ENCODE measurements at regions not wholly inside any gene's neighbourhood (a gene's known extent, or its start where the extent isn't known, plus 50 kb on each side); places are given as distances from the start of the nearest gene placed in this dataset.
A peak's percentile ranks its signal among the peaks of the same experiment; 100 is the strongest.

DNA sequence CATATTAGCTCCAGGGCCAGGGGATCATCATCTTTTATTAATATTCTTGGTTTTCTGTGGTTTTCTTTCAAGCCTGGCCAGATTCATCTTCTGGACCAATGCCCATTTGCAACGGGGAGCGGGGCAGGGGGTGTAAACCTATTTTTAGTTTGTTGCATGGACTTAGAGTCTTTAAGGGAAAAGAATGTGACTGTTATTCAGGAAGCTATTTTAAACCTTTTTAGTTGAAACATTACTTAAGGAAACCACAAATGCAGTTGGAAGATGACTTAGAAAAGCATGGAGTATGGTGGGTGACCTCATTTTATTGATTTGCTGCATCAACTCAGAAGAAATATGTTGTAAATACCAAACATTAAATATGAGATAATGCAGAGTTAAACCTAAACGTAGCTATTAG lies 368.4 kb upstream of the E2F7 start:
- peak; percentile 58 for DNase-seq (ENCODE audit: low read depth, low spot score)
- TF ChIP-seq, protein P1, sequence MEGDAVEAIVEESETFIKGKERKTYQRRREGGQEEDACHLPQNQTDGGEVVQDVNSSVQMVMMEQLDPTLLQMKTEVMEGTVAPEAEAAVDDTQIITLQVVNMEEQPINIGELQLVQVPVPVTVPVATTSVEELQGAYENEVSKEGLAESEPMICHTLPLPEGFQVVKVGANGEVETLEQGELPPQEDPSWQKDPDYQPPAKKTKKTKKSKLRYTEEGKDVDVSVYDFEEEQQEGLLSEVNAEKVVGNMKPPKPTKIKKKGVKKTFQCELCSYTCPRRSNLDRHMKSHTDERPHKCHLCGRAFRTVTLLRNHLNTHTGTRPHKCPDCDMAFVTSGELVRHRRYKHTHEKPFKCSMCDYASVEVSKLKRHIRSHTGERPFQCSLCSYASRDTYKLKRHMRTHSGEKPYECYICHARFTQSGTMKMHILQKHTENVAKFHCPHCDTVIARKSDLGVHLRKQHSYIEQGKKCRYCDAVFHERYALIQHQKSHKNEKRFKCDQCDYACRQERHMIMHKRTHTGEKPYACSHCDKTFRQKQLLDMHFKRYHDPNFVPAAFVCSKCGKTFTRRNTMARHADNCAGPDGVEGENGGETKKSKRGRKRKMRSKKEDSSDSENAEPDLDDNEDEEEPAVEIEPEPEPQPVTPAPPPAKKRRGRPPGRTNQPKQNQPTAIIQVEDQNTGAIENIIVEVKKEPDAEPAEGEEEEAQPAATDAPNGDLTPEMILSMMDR (IDR thresholded peaks at IDR 0.05; ENCODE audit: low read depth, low read length), result no peak
- in situ Hi-C loops (cut with HindIII; ENCODE audit: low sequenced_read_pairs), result no loop called here
- no peak overlapping the region for H3K4me3 ChIP-seq (ENCODE audit: low read depth, low read length)

DNA sequence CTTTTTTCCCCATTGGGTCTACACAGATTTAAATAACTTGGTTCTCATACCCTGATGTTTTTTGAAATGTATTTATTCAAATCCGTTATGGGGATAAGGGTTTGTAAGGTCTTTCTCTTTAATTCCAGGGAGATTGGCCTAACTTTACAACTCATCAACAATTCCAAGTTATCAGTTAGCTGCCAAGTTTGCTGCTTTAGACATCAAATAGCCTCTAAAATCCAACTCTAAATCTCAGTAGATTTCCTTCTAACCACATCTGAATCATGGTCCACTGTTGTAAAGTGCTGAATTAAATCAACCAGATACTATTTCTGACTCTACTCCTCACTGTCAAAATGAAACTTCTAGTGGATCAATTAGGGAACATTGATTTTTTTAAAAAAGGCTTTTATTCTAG lies 364.1 kb upstream of the E2F7 start:
- no peak overlapping the region for H3K4me3 ChIP-seq (ENCODE audit: low read depth, low read length)
- in situ Hi-C loops (cut with HindIII; ENCODE audit: low sequenced_read_pairs), result no loop called here
- TF ChIP-seq, protein P1 (IDR thresholded peaks at IDR 0.05; ENCODE audit: low read depth, low read length), result no peak
- no peak for DNase-seq (ENCODE audit: low read depth, low spot score)

DNA sequence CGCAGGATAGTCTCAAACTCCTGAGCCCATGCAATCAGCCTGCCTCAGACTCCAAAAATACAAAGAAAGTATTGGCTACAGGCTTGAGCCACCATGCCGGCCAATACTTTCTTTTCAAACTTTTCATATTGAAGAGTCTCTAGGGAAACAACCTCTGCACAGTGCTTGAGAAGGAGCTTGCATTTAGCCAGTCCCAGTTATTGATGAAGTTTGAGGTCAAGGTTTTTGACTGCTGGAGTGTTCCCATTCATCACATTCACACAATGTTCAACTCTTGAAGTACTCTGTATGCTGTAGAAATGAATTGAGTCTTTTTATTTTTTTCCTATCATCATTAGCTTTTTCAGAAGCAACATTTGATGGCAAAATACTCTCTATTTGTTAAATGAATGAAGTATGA lies 355.8 kb upstream of the E2F7 start:
- in situ Hi-C loops (cut with HindIII; ENCODE audit: low sequenced_read_pairs), result no loop called here
- TF ChIP-seq, protein P1 (IDR thresholded peaks at IDR 0.05; ENCODE audit: low read depth, low read length), result no peak
- H3K4me3 ChIP-seq (ENCODE audit: low read depth, low read length), result no peak overlapping the region
- DNase-seq (ENCODE audit: low read depth, low spot score), result no peak

DNA sequence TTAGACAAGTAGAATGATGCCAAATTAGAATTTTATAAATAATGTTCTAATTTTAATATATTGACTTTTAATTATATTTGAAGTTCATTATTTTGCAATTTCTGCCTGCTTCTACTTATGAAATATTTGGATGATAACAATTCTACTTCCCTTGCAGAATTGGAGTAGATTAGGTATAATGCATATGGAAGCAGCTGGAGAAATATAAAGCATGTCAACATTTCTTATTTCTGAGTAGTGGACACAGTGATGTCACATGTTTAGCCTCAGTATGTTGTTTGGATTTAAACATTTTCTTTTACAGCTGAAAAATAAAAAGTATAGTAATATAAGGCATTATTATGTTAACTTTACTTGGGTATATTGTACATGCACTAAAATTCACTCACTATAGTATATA lies 344.2 kb upstream of the E2F7 start:
- H3K4me3 ChIP-seq (ENCODE audit: low read depth, low read length), result no peak overlapping the region
- in situ Hi-C loops (cut with HindIII; ENCODE audit: low sequenced_read_pairs), result no loop called here
- TF ChIP-seq, protein P1 (IDR thresholded peaks at IDR 0.05; ENCODE audit: low read depth, low read length), result no peak
- no peak for DNase-seq (ENCODE audit: low read depth, low spot score)

DNA sequence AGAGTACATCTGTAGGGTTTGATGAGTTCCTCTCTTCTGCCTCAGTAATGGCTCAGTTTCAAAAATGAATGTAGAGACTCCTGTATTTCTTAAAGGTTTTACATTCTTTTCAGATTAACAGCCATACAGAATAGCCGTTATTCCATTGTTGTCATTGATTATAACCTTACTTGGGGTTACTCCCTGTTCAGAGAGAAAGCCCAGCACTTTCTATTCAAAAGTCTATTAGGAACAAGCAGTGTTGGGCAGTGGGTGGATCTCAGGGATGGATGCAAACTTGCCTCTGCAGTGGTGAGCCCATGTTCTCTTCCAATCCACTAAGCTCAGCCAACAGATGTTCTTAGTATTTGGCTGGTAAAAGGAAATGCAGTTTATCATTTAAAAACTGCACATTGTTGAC lies 342.6 kb upstream of the E2F7 start:
- no peak overlapping the region for H3K4me3 ChIP-seq (ENCODE audit: low read depth, low read length)
- in situ Hi-C loops (cut with HindIII; ENCODE audit: low sequenced_read_pairs), result no loop called here
- no peak for DNase-seq (ENCODE audit: low read depth, low spot score)
- TF ChIP-seq, protein P1 (IDR thresholded peaks at IDR 0.05; ENCODE audit: low read depth, low read length), result no peak

DNA sequence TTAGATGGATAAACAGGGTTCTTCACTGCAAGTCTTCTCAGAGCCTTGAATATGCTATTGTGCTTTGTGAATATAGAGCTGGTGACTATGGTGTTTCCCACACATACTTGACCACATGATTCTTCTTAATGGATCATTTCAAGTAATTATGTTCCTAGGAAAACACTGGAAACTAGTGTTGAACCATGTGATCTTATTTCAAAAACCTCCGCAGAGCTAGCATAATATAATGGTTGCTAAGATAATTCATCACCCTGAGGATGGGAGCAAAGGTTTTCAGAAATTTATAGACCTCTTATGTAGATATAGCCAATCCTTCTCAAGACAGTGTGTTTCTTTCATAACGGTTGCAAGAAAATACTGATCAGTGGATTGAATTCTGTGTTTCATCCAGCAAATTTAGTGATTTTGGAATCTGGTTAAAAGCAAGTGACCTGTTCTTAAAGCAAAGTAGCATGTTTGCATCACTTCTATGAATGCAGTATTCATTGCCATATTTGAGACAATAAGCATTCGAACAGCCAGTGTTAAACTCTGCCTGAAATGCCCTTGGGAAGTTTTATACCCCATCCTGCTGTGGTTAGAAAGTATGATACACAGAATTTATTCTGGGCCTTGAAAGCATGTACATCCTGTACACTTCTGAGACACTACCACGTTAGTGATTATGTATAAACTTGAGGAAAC lies 341.0 kb upstream of the E2F7 start:
- DNase-seq (ENCODE audit: low read depth, low spot score), result no peak
- no peak overlapping the region for H3K4me3 ChIP-seq (ENCODE audit: low read depth, low read length)
- in situ Hi-C loops (cut with HindIII; ENCODE audit: low sequenced_read_pairs), result no loop called here
- TF ChIP-seq, protein P1 (IDR thresholded peaks at IDR 0.05; ENCODE audit: low read depth, low read length), result no peak

Data from astrocyte of the spinal cord (primary cell).